ENCODE measurements at regions not wholly inside any gene's neighbourhood (a gene's known extent, or its start where the extent isn't known, plus 50 kb on each side); places are given as distances from the start of the nearest gene placed in this dataset.

- H3K27me3 ChIP-seq (ENCODE audit: low read length), result no peaks in the 10 kb centered on the region
- H3K9me2 ChIP-seq (replicated peaks; ENCODE audit: insufficient read depth, low read length), result no peaks in the 10 kb centered on the region
- no peaks in the 10 kb centered on the region for H3K79me2 ChIP-seq (ENCODE audit: insufficient read depth, low read length)
- H3K36me3 ChIP-seq (ENCODE audit: low read length), result no peaks in the 10 kb centered on the region
- no peaks in the 10 kb centered on the region for H3F3A ChIP-seq (ENCODE audit: insufficient read depth)
- no peak overlapping the region for H3K4me3 ChIP-seq (ENCODE audit: insufficient read depth, low read length, poor library complexity, severe bottlenecking)
- no peaks in the 10 kb centered on the region for H3K9me3 ChIP-seq (ENCODE audit: insufficient read depth, low read length)
- TF ChIP-seq CTCF (IDR thresholded peaks at IDR 0.05; ENCODE audit: insufficient read depth, low read length, poor library complexity, severe bottlenecking), result no peak
- TF ChIP-seq EZH2phosphoT487 (conservative IDR thresholded peaks at IDR 0.05; ENCODE audit: low read length), result no peak
- no peak overlapping the region for H3K9ac ChIP-seq (ENCODE audit: low read length)
- no peak overlapping the region for H3K4me2 ChIP-seq (ENCODE audit: low read depth, low read length, poor library complexity, severe bottlenecking)
- no peak overlapping the region for H2AFZ ChIP-seq (ENCODE audit: low read depth, low read length, severe bottlenecking)
- no peaks in the 10 kb centered on the region for H4K20me1 ChIP-seq (ENCODE audit: low read depth, low read length)
- H3K27ac ChIP-seq (ENCODE audit: low read depth, low read length), result no peak overlapping the region
Measured at GRCh38 chr15:38190501-38190900, 62.1 kb upstream of the SPRED1 start.

- no peak overlapping the region for H3K9ac ChIP-seq (ENCODE audit: low read length)
- no peaks in the 10 kb centered on the region for H3F3A ChIP-seq (ENCODE audit: insufficient read depth)
- no peaks in the 10 kb centered on the region for H3K27me3 ChIP-seq (ENCODE audit: low read length)
- H3K9me3 ChIP-seq (ENCODE audit: insufficient read depth, low read length), result no peaks in the 10 kb centered on the region
- H3K36me3 ChIP-seq (ENCODE audit: low read length), result no peaks in the 10 kb centered on the region
- H4K20me1 ChIP-seq (ENCODE audit: low read depth, low read length), result no peaks in the 10 kb centered on the region
- TF ChIP-seq CTCF (IDR thresholded peaks at IDR 0.05; ENCODE audit: insufficient read depth, low read length, poor library complexity, severe bottlenecking) (no peak), EZH2phosphoT487 (conservative IDR thresholded peaks at IDR 0.05; ENCODE audit: low read length) (no peak)
- H3K4me3 ChIP-seq (ENCODE audit: insufficient read depth, low read length, poor library complexity, severe bottlenecking), result no peak overlapping the region
- no peaks in the 10 kb centered on the region for H3K79me2 ChIP-seq (ENCODE audit: insufficient read depth, low read length)
- no peak overlapping the region for H2AFZ ChIP-seq (ENCODE audit: low read depth, low read length, severe bottlenecking)
- H3K4me2 ChIP-seq (ENCODE audit: low read depth, low read length, poor library complexity, severe bottlenecking), result no peak overlapping the region
- H3K27ac ChIP-seq (ENCODE audit: low read depth, low read length), result no peak overlapping the region
- H3K9me2 ChIP-seq (replicated peaks; ENCODE audit: insufficient read depth, low read length), result no peaks in the 10 kb centered on the region
Measured at GRCh38 chr15:38192496-38192895, 60.1 kb upstream of the SPRED1 start.

- no peak for TF ChIP-seq EZH2phosphoT487 (conservative IDR thresholded peaks at IDR 0.05; ENCODE audit: low read length)
- TF ChIP-seq CTCF (IDR thresholded peaks at IDR 0.05; ENCODE audit: insufficient read depth, low read length, poor library complexity, severe bottlenecking), result no peak
- H3K4me2 ChIP-seq (ENCODE audit: low read depth, low read length, poor library complexity, severe bottlenecking), result no peak overlapping the region
- no peaks in the 10 kb centered on the region for H3K9me3 ChIP-seq (ENCODE audit: insufficient read depth, low read length)
- no peaks in the 10 kb centered on the region for H3K36me3 ChIP-seq (ENCODE audit: low read length)
- H2AFZ ChIP-seq (ENCODE audit: low read depth, low read length, severe bottlenecking), result no peak overlapping the region
- H3K9me2 ChIP-seq (replicated peaks; ENCODE audit: insufficient read depth, low read length), result no peaks in the 10 kb centered on the region
- H3K27me3 ChIP-seq (ENCODE audit: low read length), result no peaks in the 10 kb centered on the region
- H3K4me3 ChIP-seq (ENCODE audit: insufficient read depth, low read length, poor library complexity, severe bottlenecking), result no peak overlapping the region
- H3F3A ChIP-seq (ENCODE audit: insufficient read depth), result no peaks in the 10 kb centered on the region
- H3K27ac ChIP-seq (ENCODE audit: low read depth, low read length), result no peak overlapping the region
- H3K9ac ChIP-seq (ENCODE audit: low read length), result no peak overlapping the region
- no peaks in the 10 kb centered on the region for H4K20me1 ChIP-seq (ENCODE audit: low read depth, low read length)
- no peaks in the 10 kb centered on the region for H3K79me2 ChIP-seq (ENCODE audit: insufficient read depth, low read length)
Measured at GRCh38 chr15:38193496-38193895, 59.1 kb upstream of the SPRED1 start.
